ENCODE measurements at regions not wholly inside any gene's neighbourhood (a gene's known extent, or its start where the extent isn't known, plus 50 kb on each side); places are given as distances from the start of the nearest gene placed in this dataset.

GRCh38 chr11:100578831-100579311 lies 108.2 kb upstream of the ARHGAP42 start:
- no peak for TF ChIP-seq CTCF (IDR thresholded peaks at IDR 0.05)
- TF ChIP-seq POLR2A (IDR thresholded peaks at IDR 0.05) = no peak
